ENCODE measurements at regions not wholly inside any gene's neighbourhood (a gene's known extent, or its start where the extent isn't known, plus 50 kb on each side); places are given as distances from the start of the nearest gene placed in this dataset.
"Not testable (repeated sequence)": the region's sequence is repeated elsewhere in the genome, so short reads cannot be mapped to it uniquely, and the experiment has no call there.

DNA sequence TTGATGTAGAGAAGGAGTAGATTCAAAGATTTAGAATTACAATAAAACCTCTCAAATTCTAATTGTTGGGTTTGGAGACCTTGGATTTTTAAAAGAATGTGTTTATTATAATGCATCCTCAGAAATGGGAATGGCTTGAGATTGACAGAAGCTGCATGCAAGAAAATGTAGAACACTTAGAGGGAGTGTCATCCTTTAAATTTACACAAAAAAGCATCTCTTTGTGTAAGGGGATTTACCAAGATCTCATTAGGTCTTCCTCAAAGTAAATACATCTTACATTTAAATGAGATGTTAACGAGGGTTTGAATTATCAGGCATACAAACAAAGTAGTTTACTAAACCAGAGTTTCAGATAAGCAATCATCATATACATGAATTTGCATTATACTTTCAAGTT is 615.0 kb downstream of the FAM133A start:
- no peak for DNase-seq (ENCODE audit: insufficient read length, low spot score)
- TF ChIP-seq, protein P1, sequence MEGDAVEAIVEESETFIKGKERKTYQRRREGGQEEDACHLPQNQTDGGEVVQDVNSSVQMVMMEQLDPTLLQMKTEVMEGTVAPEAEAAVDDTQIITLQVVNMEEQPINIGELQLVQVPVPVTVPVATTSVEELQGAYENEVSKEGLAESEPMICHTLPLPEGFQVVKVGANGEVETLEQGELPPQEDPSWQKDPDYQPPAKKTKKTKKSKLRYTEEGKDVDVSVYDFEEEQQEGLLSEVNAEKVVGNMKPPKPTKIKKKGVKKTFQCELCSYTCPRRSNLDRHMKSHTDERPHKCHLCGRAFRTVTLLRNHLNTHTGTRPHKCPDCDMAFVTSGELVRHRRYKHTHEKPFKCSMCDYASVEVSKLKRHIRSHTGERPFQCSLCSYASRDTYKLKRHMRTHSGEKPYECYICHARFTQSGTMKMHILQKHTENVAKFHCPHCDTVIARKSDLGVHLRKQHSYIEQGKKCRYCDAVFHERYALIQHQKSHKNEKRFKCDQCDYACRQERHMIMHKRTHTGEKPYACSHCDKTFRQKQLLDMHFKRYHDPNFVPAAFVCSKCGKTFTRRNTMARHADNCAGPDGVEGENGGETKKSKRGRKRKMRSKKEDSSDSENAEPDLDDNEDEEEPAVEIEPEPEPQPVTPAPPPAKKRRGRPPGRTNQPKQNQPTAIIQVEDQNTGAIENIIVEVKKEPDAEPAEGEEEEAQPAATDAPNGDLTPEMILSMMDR (IDR thresholded peaks at IDR 0.05; ENCODE audit: insufficient read depth, missing control alignments) = no peak
- no peak for FAIRE-seq

DNA sequence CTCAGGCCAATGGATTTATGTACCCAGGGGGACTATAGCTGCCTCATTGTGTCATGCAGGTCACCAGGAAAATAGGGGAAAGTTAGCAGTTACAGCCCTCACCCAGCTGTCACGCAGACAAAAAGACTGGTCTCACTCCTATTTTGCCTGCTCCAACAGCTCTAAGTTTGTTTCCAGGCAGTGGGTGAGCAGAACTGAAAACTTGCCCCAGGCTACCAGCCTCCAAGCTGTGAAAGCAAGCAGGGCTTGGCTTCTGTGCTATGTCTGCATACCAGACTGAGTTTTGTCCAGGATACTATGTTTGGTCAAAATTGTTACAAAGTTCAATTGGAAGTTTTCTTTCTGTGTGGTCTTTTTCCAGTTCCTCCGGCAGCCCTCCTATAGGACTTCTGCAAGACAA is 628.4 kb downstream of the FAM133A start:
- FAIRE-seq (no peak), DNase-seq (ENCODE audit: insufficient read length, low spot score) (no peak)
- TF ChIP-seq, protein P1 (IDR thresholded peaks at IDR 0.05; ENCODE audit: insufficient read depth, missing control alignments) = no peak

DNA sequence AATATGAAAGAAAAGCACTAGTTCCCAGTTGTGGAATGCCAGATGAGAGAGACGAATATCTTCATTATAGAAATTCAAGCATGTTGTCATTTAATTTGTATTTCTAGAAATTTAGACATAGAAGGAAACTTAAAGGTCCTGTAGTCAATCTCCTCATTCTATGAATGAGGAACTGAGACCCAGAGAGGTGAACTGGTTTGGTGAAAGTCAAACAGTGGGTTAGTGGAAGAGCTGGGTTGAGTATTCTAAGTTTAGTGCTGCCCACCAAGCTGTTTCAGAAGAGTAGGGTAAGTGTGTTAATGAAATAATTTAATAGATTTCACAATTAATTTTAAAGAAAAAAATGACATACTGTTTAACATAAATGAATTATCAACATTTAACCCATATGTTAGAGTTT is 655.2 kb downstream of the FAM133A start:
- no peak for FAIRE-seq
- no peak for DNase-seq (ENCODE audit: insufficient read length, low spot score)
- TF ChIP-seq, protein P1 (IDR thresholded peaks at IDR 0.05; ENCODE audit: insufficient read depth, missing control alignments) = no peak

DNA sequence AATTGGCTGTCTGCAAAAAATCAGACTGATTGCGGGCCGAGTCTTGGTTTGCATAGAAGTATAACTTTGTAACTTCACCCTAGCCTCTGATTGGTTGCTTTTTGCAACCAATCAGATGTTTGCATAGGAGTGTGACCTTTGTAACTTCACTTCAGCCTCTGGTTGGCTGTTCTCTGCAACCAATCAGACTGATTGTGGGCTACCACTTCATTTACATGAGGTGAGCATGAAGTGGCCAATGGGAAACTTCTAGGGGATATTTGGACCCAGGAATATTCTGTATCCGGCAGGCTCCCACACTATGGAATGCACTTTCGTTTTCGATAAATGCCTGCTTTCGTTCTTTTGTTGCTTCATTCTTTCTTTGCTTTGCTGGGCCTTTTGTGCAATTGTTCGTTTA is 667.7 kb downstream of the FAM133A start:
- not testable (repeated sequence) for FAIRE-seq; DNase-seq (ENCODE audit: insufficient read length, low spot score)

DNA sequence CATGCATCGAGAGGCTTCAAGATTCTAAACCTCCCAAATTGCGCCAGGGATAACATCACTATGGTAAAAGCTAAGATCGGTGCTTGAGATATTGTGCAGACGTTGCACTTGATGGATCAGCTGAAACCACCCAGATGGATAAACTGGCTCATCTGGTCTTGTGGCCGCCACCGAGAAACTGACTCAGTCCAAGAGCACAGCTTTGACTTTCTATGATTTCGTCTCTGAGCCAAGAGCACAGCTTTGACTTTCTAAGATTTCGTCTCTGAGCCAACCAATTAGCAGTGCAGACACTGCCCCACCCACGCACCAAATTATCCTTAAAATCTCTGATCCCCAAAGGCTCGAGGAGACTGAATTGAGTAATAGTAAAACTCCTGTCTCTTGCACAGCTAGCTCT is 687.2 kb downstream of the FAM133A start:
- DNase-seq (ENCODE audit: insufficient read length, low spot score) = no peak
- FAIRE-seq = no peak
- TF ChIP-seq, protein P1 (IDR thresholded peaks at IDR 0.05; ENCODE audit: insufficient read depth, missing control alignments) = no peak

DNA sequence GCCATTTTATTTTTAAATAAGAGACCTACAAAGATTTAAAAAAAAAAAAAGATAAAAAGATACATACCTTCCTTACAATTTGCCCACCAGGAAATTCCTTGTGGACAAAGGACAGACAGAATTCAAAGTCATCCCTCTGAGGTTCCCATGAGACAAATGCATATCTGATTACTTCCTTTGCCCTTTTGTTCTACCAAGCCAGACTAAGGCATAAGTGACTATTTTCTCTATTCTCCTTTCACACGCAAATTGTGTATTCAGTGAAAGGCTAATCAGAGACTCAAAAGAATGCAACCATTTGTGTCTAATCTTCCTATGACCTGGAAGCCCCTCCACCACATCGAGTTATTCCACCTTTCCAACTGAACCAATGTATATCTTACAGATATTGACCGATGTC is 691.7 kb downstream of the FAM133A start:
- DNase-seq (ENCODE audit: insufficient read length, low spot score) (no peak), FAIRE-seq (no peak)
- TF ChIP-seq, protein P1 (IDR thresholded peaks at IDR 0.05; ENCODE audit: insufficient read depth, missing control alignments) = no peak

DNA sequence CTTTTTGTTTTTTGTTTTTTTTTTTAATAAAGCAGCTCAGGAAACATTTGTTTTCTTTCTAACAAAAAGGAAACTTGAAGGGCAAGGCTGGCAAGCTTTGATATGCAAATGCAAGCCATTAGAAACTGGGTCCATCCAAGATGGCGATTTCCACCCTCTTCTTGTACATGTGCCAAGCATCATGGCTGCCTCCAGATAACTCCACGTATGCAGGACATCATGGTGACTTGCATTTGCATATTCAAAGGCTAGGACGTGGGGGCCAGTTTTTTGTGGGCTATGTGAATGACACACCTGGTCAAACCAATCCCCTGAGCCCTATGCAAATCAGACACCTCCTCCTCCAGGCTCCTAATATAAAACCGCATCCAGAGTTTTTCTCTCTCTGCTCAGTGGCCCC is 692.6 kb downstream of the FAM133A start:
- DNase-seq (ENCODE audit: insufficient read length, low spot score) (no peak), FAIRE-seq (no peak)
- TF ChIP-seq, protein P1 (IDR thresholded peaks at IDR 0.05; ENCODE audit: insufficient read depth, missing control alignments) = no peak

DNA sequence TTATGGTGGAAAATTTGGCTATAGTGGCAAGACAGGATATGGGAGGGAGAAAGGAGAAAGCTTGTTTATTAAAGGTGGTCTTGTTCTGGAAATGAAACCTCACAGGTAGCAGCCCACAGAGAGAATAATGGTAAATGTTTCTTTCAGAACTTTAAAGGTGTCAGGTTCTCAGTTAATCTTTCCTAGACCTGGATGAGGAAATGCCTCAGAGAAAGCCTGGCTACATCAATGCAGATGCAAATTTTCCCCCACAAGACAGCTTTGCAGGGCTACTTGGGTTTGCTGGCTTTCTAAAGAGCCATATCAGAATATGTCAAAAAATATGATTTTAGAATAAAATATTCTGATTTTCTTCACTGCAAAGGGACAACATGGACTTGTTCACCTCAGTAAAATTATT is 715.0 kb downstream of the FAM133A start:
- no peak for FAIRE-seq
- TF ChIP-seq, protein P1 (IDR thresholded peaks at IDR 0.05; ENCODE audit: insufficient read depth, missing control alignments) = no peak
- DNase-seq (ENCODE audit: insufficient read length, low spot score) = no peak
